ENCODE measurements at regions not wholly inside any gene's neighbourhood (a gene's known extent, or its start where the extent isn't known, plus 50 kb on each side); places are given as distances from the start of the nearest gene placed in this dataset.
"Not testable (repeated sequence)": the region's sequence is repeated elsewhere in the genome, so short reads cannot be mapped to it uniquely, and the experiment has no call there.

DNA sequence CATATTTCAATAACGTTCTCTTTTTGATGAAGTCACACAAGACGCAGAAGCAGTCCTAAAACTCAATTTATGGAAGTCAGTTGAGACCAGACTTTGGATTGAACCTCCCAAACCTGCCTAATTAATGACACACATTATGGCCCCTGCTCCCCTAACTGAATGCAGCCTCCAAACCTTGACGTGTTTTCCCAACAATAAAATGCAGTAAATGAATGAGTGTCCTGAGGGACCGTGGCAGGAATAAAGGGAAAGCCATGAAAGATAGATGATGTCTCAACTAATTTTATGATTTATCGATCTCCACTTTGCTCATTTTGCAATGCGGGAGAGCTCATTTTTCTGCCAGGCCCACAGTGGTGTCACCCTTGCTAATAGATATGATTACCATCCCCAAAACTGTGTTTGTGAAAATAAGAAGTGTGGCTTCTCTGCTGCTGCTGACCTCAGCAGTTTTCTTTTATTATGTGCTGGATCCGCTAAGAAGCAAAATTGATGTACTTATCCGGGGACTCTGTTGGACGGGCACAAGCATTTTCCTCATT, 189.9 kb downstream of the NPIPA8 start:
- DNase-seq, result not testable (repeated sequence)

DNA sequence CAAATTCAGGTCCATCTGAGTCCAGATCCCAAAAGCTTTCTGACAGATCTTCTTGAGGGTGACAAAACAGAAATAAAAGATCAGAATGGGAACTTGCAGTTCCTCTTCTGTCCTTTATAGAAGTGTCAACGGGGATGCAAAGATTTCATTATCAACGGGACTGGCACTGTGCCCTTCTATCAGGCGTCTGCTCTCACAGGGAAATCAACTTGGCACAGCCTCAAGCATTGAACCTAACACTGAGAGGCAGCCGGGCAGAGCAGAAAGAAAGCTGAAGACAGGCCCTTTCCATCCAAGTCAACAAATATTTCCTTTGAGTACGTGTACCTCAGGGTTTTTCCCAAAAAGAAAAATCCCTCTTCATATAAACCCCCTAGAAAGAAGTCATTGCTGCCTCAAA, 194.5 kb downstream of the NPIPA8 start:
- DNase-seq, result not testable (repeated sequence)

DNA sequence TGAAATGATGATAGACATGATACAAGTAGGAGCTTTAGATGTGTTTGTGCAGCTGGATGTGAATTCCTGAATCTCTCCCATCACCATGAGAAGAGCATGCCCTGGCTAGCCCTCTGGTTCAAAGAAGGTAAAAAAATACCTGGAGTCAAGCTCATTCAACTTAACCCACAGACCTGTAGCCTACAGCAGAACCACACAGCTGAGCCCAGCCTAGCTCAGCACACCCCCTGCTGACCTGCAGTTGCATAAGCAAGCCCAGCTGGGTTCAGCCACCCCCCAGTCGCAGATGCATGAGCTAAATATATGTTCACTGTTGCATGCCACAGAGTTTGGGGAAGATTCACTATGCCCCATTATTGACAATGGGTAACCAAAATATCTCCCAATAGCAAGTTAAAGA, 200.2 kb downstream of the NPIPA8 start:
- not testable (repeated sequence) for DNase-seq

DNA sequence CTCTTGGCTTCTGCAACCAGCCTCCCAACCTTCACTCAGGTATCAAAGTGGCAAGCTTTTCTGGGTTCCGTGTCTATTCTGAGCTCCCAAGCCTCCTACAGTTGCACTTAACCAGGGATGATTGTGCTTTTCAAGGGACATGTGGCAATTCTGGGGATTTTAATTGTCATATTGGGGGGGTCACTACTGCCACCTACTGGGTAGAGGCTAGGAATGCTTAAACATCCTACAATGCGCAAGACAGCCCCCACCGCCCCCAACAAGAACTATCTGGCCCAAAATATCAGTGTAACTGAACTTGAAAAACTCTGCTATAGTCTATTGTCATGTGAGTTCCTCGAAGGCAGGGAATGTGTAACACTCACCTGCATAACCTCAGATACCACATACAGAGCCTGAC, 201.5 kb downstream of the NPIPA8 start:
- not testable (repeated sequence) for DNase-seq

DNA sequence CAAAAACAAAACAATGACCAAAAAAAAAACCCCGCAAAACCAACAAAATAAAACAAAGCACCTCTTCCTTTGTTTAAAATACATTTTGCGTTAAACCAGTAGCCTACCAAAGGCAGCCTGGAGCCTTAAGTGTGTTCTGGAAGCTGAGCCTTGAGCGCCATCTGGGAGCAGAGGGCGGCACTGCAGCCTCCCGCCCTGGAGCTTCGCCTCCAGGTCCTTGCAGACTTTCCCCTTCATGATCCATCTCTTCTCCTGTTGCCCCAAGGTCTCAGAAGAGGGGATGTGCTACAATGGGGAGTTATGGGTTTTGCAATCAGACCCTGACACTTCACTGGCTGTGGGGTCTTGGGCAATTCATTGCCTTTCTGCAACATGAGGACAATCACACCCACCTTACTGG, 204.9 kb downstream of the NPIPA8 start:
- peak; percentile 54 for DNase-seq

DNA sequence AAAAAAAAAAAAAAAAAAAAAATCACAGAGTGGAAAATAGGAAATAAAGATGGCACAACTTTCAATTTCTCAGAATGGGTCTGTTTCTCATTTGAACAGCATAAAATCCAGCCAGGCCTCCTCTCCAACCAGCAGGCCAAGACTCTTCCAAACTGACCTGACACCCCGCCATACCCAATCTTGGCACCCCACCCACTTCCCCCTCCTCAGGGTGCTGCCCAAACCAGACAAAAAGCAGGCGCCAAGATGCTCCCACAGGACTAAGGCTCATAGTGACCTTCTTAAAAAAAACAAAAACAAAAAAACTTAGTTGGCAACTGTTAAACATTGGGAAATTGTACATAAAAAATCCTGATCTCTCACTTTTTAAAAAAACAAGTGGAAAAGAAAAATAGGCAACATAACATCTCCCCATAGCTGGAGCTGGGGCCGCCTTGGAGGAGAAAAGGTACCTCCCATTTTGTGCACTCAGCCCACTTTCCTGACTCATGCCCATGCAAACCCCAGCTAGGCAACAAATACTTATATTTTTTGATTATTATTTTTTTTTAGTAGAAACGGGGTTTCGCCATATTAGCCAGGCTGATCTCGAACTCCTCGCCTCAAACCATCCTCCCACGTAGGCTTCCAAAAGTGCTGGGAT, 205.9 kb downstream of the NPIPA8 start:
- DNase-seq, result not testable (repeated sequence)

DNA sequence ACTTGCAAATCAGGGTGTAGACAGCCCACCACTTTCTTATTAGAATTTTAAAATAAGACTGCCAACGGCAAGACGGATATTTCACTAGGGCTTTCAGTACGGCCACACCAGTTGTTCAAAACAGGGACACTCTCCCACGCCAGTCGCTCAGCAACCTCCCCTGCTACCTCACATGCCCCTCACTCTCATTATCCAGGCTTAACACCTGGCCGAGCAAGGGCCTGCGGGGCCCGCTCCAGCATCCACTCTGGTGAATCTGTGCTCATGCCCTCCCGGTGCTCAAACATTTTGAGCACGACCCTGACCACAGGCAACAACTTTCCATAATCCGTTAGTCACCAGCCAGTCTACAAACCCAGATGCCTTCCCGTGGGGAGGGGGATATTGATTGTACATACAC, 209.5 kb downstream of the NPIPA8 start:
- not testable (repeated sequence) for DNase-seq

DNA sequence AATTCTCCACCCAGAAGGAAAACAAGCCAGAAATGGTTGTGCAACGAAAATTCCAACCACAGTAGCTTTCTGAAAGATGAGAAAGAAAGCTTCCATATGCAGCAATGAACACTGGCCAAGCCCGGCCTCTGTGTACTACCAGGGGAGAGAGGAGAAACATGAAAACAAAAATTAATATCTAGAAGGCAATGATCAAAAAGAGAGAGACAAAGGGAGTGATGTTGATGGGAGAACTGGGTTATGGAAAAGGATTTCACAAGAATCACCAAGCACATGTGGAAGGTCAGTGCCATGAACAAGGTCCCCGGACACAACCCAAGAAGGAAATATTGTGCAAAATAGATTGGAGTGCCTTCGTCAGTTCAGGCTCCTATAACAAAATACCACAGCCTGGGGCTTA, 217.4 kb downstream of the NPIPA8 start:
- DNase-seq, result not testable (repeated sequence)

DNA sequence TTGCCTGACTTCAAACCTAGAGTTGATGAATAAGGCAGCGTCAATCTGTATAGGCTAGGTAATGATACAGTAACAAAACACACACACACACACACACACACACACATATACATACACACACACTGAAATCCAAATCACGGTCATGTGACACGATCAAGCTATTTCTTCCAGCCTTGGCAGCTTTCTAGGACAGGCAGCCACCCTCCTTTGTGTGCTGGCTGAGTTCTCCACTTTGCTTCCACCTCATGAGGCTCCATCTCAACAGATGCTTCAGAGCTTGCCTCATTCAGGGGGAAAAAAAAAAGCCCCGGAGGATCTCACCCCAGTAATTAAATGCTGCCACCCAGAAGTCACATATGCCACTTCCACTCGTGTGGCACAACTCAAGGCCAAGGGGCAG, 217.9 kb downstream of the NPIPA8 start:
- DNase-seq, result not testable (repeated sequence)

DNA sequence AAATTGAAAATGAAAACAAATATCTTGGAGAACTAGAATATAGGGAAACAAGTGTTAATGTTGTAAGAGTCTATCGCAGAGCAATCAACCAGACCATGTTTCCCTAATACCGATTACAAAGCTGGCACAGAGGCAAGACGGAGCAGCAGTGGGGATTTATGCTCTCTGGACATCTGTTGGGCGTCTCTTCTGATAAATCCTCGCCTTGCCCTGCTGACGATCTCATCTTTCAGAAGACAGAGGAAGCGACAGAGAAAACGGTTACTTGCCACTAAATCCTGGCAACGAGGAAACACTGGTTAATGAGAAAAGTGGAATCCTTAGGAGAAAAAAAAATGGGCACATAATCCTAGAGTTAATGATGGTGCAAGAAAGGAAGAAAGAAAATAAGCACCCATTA, 218.5 kb downstream of the NPIPA8 start:
- DNase-seq, result not testable (repeated sequence)

DNA sequence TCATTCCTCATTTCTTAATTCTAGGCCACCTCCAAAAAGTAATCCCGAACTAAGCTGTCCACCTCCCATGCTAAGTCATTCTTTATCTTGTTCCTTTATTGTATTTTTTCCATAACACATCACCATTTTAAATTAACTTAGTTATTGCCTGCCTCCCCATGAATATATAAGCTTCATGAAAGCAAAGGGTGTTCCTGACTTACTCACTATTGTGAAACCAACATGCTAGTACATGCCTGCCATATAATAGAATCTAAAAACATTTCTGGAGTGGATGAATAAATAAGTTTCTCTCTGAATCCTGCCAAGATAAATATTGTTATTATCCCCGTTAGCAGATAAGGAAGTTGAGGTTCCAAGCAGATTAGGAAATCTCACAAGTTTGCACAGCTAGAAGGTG, 232.1 kb downstream of the NPIPA8 start:
- not testable (repeated sequence) for DNase-seq

DNA sequence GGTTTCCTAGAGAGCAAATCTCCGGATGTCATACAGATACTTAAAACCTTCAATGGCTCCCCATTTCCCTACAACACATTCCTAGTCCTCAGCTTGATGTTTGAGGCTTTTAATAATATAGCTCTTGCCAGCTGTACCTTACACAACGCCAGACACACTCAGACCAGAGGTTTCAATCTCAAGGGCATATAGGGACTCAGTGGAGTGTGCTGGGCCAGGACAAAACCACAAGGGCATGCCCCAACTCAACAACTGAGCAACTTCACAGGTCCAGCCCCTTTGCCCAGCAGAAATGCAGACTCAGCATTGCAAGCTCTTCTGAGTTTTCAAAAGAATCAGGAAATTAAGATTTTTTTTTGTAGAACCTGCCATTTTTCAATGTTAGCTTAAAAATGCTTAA, 235.5 kb downstream of the NPIPA8 start:
- not testable (repeated sequence) for DNase-seq

DNA sequence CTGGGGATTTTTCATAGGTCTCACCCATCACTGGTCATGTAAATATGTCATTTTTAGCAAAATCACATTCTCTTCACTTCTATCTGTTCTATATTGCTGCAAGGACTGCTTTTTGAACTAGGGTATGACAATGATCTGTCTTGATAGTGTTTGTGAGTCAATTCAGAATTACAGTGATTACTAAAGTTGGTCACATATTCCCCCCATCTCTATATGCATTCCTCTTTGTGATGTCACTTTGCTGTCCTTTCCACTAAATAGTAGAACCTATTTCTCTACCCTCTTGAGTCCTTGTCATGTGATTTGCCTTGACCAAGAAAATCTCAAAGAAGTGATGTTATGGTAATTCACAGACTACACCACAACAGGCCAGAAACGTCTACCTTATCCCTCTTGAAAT, 243.9 kb downstream of the NPIPA8 start:
- DNase-seq, result not testable (repeated sequence)

DNA sequence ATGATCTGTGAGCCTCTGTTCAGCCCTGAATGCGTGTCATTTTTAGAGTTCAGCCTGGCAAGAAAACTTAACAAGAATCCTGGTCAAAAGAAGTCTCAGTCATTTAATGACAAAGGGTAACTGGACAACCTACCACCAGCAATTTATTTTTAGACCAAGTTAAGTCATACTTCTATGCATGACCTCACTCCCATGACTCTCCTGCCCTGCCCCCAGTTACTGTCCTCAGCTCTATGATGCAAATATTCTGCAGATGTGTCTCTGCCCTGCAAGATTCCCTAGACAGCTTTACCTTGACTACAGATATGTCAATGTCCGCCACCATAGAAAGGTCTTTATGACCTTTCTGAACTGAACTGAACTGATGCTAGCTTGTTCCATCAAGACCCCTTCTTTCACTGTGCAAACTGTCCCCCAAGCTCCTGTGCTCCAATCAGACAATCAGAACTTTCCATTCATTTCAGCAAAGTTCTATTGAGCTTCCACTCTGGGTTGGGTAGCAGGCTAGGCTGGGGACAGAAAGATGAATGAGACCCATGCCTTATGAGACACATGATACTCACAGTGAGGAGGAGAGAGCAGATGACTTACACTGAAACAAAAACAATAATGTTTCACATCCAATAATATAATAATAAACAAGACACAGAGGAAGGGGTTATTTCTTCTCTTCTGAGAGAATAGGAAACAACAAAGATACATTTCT, 255.7 kb downstream of the NPIPA8 start:
- DNase-seq, result not testable (repeated sequence)

DNA sequence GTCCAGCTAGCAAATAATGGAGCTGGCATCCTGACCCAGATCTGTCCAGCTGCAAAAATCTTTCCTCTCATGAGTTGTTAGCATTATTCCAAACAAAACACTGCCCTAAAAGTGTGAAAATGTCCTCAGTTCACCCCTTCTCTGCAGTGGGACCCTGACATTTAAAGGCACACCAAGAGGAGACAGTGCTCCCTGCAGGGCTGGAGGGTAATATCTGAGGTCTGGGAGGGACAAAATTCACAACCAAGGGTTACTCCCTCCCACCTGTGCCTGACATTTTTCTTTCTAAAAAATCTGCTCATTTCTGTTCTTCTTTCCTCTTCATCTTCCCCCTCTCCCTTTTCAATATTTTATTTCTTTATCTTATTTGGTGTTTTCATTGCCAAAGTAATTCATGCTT, 258.6 kb downstream of the NPIPA8 start:
- DNase-seq, result not testable (repeated sequence)

DNA sequence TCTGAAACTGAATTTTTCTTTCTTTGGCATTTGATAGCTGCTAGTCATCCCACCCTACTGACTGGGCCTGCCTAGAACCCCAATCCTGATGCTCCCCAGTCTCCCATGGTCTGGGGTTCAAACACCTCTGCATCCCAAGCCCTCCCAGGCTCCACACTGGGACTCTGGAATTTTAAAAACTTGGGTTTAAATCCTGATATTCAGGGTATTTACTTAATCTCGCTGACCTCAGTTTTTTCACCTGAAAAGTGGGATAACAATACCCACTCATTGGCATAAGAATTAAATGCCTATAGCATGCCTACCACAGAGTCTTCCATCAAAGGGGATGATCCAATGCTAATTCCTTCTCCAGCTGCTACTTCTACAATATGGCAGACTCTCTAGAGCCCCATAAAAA, 264.4 kb downstream of the NPIPA8 start:
- no peak for DNase-seq

DNA sequence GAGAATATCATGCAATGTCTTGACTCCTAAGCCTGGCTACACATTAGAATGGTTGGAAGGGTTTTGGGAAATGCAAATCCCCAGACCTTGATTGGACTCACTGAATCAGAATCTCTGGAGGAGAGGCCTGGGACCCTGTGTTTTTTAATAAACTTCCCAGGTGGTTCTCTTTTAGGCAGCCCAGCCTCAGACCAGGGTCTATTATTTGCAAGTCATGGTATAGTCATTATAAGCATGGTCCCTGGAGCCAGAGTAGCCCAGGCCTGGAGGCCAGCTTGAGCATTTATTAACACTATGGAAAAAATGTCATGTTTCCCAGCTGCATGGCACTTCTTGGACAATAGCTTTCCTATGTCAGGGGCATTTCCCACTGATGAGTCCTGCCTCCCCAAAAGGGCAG, 266.9 kb downstream of the NPIPA8 start:
- DNase-seq, result no peak

DNA sequence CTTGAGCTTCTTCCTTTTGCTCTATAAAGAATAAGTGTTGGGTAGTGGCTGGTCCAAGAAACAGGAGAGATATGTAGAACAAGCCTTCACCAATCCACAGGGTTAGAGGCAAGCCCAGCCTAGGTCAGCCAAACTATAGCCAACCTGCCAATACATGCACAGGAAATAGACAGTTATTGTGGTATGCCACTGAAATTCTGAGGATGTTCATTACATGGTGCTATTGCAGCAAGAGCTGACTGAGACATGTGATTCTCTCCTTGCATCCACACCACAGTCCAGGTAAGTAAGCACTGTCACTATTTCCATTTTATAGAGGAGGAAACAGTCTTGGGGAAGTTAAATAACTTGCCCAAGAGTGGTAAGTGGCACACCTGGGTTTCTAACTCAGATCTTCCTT, 268.1 kb downstream of the NPIPA8 start:
- no peak for DNase-seq

DNA sequence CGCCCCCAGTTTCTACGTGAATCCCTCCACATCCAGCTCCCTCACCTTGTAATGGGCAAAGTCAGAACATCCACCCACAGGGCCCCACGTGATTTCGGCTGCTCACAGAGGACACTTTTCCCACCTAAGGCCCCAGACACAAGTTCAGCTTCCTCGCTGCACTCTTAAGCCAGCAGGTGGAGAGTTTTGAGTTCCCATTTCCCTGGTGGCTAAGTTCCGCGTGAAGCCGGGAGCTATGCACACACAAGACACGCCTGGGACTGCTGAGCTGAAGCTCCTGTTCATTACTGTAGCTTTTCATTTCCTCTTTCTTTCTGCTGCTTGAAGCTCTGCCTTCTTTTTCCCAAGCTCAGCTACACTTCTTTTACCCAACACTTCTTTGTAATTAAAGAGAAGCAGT, 273.8 kb downstream of the NPIPA8 start:
- no peak for DNase-seq

DNA sequence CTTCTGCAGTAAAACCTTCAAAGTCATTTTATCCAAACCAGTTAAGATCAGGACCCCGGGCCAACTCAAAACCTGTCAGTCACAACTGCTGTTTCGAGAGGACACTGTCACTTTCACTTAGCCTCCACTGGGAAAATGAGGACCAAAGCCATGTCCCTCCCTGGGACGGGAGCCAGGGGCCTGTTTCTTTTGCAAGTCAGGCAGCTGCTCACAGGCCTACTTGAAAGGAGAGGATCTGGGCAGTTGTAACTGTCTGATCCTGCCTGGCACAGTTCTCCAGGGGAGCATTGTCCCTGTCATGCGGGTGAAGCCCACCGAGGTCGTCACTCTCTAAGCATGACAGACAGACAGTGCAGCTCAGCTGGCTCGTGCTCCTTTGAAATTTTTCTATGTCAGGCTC, 276.2 kb downstream of the NPIPA8 start:
- DNase-seq, result no peak

DNA sequence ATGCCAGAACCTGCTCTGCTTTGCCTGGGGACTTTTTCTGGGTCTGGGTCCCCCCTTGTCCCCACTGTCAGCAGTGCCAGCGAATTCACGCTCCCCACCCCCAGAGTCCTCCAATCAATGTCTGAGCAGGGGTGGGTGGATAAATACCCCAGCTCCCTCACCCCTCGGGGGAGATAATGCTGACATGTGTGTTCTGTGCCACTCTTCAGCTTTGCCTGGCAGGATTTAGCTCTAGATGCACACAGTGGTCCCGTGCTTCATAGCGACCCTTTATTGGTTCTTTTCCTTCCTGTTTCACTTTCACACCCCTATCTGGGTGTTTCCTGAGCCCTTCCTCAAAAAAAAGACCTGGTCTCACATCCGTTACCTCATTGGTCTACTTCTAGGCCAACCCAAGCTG, 277.0 kb downstream of the NPIPA8 start:
- DNase-seq, result no peak

DNA sequence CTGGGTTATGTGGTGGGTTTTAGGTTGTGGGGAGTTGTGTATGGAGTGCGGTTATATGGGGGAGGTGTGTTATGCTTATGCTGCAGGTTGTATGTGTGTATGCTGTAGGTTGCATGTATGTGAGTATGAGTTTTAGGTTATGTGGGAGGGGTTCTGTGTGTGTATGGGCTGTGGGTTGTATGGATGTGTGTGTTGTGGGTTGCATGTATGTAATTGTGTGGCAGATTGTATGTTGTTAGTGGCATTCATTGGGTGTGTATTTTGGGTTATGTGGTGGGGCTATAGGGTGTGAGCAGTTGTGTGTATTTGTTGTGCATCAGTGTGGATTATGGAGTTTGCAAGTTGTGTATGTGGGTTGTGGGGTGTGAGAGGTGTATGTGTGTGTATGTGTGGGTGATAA, 277.4 kb downstream of the NPIPA8 start:
- no peak for DNase-seq

DNA sequence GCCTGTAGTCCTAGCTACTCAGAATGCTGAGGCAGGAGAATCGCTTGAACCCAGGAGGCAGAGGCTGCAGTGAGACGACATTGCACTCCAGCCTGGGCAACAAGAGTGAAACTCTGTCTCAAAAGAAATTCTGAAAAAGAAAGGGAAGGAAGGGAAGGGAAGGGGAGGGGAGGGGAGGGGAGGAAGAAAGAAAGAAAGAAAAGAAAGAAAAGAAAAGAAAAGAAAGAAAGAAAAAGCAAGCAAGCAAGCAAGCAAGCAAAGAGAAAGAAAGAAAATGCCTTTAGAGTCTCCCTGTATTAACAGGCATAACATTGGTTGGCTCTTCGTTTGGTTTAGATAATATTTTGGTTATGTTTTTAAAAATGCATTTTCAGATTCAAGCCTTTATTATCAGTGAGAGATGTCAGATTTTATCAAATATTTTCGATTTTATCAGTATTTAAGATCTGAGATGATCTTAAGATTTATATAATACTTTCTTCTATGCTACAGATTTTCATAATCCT, 281.1 kb downstream of the NPIPA8 start:
- no peak for DNase-seq

DNA sequence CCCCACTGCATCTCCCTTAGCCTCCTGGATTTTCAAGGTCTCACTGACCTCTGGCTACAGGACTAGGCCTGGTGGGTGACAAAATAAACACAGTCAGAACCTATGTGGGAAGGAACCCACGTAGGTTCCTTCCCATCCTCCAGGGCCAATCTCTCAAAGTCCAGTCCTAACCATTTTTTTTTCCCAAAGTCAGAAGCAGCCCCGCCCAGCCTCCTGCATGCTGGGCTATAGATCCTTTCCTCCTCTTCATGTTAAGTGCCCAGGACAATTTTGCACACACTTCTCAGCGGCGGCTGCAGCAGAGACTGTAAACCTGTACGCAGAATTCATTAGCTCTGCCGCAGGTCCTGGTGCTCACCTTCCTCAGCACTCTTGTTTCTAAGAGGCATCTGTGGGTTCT, 285.8 kb downstream of the NPIPA8 start:
- no peak for DNase-seq
